ENCODE measurements at regions not wholly inside any gene's neighbourhood (a gene's known extent, or its start where the extent isn't known, plus 50 kb on each side); places are given as distances from the start of the nearest gene placed in this dataset.

- TF ChIP-seq, protein P1, sequence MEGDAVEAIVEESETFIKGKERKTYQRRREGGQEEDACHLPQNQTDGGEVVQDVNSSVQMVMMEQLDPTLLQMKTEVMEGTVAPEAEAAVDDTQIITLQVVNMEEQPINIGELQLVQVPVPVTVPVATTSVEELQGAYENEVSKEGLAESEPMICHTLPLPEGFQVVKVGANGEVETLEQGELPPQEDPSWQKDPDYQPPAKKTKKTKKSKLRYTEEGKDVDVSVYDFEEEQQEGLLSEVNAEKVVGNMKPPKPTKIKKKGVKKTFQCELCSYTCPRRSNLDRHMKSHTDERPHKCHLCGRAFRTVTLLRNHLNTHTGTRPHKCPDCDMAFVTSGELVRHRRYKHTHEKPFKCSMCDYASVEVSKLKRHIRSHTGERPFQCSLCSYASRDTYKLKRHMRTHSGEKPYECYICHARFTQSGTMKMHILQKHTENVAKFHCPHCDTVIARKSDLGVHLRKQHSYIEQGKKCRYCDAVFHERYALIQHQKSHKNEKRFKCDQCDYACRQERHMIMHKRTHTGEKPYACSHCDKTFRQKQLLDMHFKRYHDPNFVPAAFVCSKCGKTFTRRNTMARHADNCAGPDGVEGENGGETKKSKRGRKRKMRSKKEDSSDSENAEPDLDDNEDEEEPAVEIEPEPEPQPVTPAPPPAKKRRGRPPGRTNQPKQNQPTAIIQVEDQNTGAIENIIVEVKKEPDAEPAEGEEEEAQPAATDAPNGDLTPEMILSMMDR (IDR thresholded peaks at IDR 0.05) = no peak
- H3K4me3 ChIP-seq = no peak overlapping the region
- DNase-seq (ENCODE audit: low spot score) = no peak
Measured at GRCh38 chr3:1699361-1699920, 399.2 kb upstream of the CNTN4 start.

GRCh38 chr3:1700650-1701049 is 398.0 kb upstream of the CNTN4 start:
- no peak overlapping the region for H3K4me3 ChIP-seq
- no peak for DNase-seq (ENCODE audit: low spot score)
- H3K27ac ChIP-seq = no peak overlapping the region
- TF ChIP-seq, protein P1 (IDR thresholded peaks at IDR 0.05) = no peak

More at GRCh38 chr3:1699361-1699920, 399.2 kb upstream of the CNTN4 start:
- no peak overlapping the region for H3K27ac ChIP-seq

- no peak for DNase-seq (ENCODE audit: low spot score)
- TF ChIP-seq, protein P1 (IDR thresholded peaks at IDR 0.05) = no peak
- Histone ChIP-seq H3K27ac (no peak overlapping the region), H3K4me3 (no peak overlapping the region)
Measured at GRCh38 chr3:1703169-1703568, 395.5 kb upstream of the CNTN4 start.

GRCh38 chr3:1710663-1711062 is 388.0 kb upstream of the CNTN4 start:
- TF ChIP-seq, protein P1 (IDR thresholded peaks at IDR 0.05) = no peak
- no peak overlapping the region for H3K4me3 ChIP-seq
- DNase-seq (ENCODE audit: low spot score) = no peak
- H3K27ac ChIP-seq = no peak overlapping the region

- TF ChIP-seq, protein P1 (IDR thresholded peaks at IDR 0.05) = no peak
- no peak overlapping the region for H3K4me3 ChIP-seq
- no peak for DNase-seq (ENCODE audit: low spot score)
- no peak overlapping the region for H3K27ac ChIP-seq
Measured at GRCh38 chr3:1717524-1717923, 381.1 kb upstream of the CNTN4 start.

GRCh38 chr3:1723726-1724125 is 374.9 kb upstream of the CNTN4 start:
- Histone ChIP-seq H3K4me3 (no peak overlapping the region), H3K27ac (no peak overlapping the region)
- no peak for DNase-seq (ENCODE audit: low spot score)
- TF ChIP-seq, protein P1 (IDR thresholded peaks at IDR 0.05) = no peak

DNA sequence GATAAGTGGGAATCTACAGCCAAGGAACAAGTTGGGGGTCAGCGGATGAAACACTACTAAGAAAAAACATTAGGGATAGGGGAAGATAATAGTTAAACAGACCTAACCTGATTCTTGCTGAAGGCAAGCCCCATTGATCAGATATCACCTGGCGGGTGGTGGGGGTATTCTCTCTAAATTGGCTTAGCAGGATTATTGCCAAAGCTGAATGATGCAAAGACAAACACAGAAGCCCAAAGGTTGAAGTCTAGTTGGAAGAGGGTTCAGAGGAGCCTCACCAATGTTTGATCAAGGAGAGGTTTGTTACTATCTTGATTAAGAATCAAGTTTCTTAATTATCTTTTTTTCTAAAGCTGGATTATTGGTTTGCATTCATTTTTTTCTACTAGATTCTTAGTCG is 371.9 kb upstream of the CNTN4 start:
- no peak for DNase-seq (ENCODE audit: low spot score)
- H3K4me3 ChIP-seq = no peak overlapping the region
- TF ChIP-seq, protein P1 (IDR thresholded peaks at IDR 0.05) = no peak
- H3K27ac ChIP-seq = no peak overlapping the region
